ENCODE measurements at regions not wholly inside any gene's neighbourhood (a gene's known extent, or its start where the extent isn't known, plus 50 kb on each side); places are given as distances from the start of the nearest gene placed in this dataset.

DNA sequence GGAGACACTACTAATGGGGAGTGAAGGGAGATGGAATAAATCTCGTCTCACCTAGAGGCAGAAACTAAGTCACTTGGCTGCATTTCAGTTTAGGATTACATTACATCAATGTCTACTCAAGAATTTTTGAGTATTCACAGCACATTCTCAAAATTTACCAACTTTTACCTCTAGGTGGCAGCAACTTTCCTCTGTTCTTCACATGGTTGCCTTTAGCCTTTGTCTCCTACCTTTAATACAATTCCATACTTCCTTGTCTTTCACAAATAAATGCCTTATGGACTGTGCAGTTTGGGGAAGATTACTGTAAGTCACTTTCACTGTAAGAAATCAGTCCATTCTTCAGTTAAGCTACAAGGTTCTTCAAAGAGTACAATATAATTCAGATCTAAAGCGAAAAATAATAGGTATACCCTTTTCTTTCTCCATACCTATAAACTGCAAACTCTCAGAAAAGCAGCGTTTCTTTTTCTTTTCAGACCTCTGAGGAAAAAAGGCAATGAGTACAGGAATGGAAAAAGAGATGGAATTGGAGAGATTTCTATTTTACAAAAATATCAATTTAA is 379.4 kb downstream of the KLF12 start:
- no peak for DNase-seq (ENCODE audit: low read depth in 2 of 2)

- no peak for DNase-seq (ENCODE audit: low read depth in 2 of 2)
Measured at GRCh38 chr13:73754241-73754640, 380.0 kb downstream of the KLF12 start.

DNA sequence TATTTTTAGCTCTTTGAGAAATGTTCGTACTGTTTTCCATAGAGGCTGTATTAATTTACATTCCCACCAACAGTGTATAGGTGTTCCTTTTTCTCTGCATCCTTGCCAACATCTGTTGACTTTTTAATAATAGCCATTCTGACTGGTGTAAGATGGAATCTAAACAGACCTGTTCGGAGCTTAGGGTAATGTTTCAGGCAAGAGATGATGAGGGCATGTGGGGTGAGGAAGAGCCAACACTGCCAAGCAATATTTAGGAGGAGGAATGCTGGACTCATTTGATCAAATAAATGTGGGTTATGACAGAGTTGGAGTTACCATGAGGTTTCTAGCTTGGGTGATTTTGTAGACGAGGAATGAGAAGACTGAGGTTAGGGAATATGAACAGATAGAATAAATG is 382.9 kb downstream of the KLF12 start:
- DNase-seq (ENCODE audit: low read depth in 2 of 2) = no peak

GRCh38 chr13:73748404-73748803 is 385.8 kb downstream of the KLF12 start:
- DNase-seq (ENCODE audit: low read depth in 2 of 2) = no peak

- no peak for DNase-seq (ENCODE audit: low read depth in 2 of 2)
Measured at GRCh38 chr13:73745190-73745589, 389.0 kb downstream of the KLF12 start.

DNA sequence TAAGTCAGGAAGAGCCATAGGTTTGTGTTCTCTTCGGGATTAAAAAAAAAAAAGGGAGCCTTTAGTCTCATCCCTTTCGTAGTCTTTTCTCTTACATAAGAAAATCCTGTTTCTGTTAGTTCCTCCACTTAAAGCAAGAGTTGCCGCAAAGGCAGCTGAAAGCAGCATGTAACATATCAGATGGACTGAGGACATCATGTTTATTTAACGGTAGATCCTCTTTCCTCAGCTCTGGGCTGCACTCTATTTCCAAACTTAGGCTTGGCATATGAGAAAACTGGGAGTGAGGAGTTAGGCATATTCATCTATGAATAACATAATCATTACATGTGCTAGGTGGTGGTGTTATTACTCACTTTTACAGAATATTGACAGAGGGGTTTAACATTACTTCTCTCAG is 391.2 kb downstream of the KLF12 start:
- no peak for DNase-seq (ENCODE audit: low read depth in 2 of 2)

DNA sequence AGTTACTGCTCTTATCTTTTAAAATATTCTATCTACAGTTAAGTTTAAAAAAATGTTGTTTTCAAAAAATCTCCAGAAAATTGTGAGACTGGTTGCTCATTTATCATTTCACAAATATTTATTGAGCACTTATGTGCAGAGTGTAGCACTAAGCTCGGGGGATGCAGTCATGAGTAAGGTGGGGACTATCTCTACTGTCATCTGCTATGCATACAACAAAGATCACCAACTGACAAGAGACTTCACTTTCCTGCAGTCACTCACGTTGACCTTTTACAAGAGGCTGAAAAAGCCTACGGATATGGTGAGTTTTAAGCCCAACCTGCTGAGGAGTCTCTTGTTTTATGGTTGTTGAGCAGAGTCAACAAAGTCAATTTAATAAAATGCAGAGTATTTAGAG is 392.5 kb downstream of the KLF12 start:
- no peak for DNase-seq (ENCODE audit: low read depth in 2 of 2)

- DNase-seq (ENCODE audit: low read depth in 2 of 2) = no peak
Measured at GRCh38 chr13:73741111-73741510, 393.1 kb downstream of the KLF12 start.

GRCh38 chr13:73740666-73741065 is 393.5 kb downstream of the KLF12 start:
- DNase-seq (ENCODE audit: low read depth in 2 of 2) = no peak

GRCh38 chr13:73739394-73739793 is 394.8 kb downstream of the KLF12 start:
- no peak for DNase-seq (ENCODE audit: low read depth in 2 of 2)

DNA sequence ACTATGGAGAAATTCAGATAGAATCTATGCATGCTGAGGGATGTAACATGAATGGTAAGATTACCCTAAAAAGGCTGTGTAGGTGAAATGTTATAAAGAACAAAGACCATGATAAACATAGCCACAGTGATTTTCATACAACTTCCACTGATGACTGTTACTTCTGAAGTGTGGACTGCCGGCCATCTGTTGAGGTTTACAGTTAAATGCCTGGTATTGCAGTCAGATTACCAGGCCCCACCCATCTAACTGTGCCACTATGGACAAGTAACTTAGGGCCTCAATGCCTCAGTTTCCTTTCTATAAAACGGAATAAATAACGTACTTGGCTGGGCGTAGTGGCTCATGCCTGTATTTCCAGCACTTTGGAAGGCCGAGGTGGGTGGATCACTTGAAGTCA is 395.6 kb downstream of the KLF12 start:
- no peak for DNase-seq (ENCODE audit: low read depth in 2 of 2)

DNA sequence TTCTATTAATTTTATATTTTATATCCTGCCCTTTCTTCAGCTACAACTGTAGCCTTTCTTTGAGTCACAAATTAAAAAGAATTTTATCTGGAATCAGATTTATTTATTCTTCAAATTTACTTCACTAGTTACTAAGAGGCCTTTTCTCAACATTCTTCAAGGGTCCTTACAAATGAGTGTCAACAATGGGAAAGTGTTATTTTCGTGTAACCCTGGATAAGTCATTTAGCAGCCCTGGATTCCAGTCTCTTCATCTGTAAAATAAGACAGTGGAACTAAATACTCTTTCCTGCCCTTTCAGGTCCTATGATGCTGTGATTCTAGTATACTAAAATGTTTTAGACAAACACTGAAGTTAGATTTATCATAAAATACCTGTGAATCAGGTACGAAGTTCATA is 397.0 kb downstream of the KLF12 start:
- DNase-seq (ENCODE audit: low read depth in 2 of 2) = no peak

DNA sequence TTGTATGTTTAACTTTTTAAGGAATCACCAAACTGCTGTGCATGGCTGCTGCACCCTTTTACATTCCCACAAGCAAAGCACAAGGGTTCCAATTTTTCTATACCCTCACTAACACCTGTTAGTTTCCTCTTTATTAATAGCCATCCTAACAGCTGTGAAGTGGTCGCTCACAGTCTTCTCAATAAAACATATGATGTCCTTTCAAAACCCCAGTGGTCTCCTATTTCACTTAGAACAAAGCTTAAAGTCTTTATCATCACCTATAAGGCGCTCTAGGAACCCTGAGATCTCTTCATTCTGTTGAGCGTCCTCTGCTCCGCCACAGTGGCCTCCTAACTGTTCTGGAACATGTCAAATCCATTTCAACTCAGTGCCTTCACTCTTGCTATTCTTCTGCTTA is 400.5 kb downstream of the KLF12 start:
- DNase-seq (ENCODE audit: low read depth in 2 of 2) = no peak

GRCh38 chr13:73732350-73732749 is 401.9 kb downstream of the KLF12 start:
- no peak for DNase-seq (ENCODE audit: low read depth in 2 of 2)

DNA sequence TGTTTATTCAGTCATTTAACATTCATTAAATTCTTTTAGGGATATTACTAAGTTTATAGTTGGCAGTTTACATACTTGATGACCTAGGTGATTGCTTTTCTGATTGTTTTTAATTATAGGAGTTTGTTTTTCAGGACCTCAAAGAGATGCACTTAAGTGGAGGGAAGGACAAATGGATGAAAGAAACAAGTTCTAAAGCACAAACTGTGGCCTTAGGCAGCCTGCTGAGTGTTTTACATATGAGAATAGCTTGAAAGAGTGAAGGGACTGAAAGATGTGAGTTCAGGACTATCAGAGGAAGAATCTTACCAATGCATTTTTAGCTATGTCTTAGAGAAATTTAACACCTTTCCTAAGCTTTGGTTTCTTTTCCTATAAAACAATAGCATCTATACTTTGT is 402.6 kb downstream of the KLF12 start:
- no peak for DNase-seq (ENCODE audit: low read depth in 2 of 2)

- DNase-seq (ENCODE audit: low read depth in 2 of 2) = no peak
Measured at GRCh38 chr13:73730014-73730413, 404.2 kb downstream of the KLF12 start.

DNA sequence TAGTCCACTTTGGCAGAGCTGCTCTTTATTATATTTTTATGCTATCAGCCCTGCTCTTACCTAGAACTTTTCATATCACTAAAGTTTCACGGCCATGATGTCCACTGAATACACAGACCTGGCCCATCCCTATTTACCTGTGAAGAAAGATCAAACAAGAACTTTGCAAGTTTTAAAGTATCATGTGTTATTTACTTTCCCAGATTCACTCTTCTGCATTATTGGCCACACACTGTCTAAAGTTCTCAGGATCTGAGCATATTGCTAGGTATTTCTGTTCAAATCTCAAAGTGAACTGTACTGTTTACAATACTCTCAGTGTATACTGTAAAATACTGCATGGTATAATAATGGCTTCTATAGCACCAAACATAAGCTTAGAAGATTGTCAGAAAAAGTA is 405.2 kb downstream of the KLF12 start:
- DNase-seq (ENCODE audit: low read depth in 2 of 2) = no peak

- no peak for DNase-seq (ENCODE audit: low read depth in 2 of 2)
Measured at GRCh38 chr13:73722120-73722519, 412.1 kb downstream of the KLF12 start.

DNA sequence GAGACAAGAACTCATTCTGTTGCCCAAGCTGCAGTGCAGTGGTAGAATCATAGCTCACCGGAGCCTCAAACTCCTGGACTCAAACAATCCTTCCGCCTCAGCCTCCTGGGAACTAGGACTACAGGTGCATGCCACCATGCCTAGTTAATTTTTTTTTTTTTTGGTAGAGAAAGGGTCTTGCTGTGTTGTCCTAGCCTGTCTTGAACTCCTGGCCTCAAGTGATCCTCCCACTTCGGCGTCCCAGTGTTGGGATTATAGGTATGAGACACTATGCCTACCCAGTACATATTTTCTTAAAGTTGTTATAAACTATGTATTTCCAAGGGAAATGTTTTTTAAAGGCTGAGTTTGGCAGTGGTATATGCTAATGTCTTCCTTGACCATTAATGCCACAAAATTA is 412.6 kb downstream of the KLF12 start:
- DNase-seq (ENCODE audit: low read depth in 2 of 2) = no peak

DNA sequence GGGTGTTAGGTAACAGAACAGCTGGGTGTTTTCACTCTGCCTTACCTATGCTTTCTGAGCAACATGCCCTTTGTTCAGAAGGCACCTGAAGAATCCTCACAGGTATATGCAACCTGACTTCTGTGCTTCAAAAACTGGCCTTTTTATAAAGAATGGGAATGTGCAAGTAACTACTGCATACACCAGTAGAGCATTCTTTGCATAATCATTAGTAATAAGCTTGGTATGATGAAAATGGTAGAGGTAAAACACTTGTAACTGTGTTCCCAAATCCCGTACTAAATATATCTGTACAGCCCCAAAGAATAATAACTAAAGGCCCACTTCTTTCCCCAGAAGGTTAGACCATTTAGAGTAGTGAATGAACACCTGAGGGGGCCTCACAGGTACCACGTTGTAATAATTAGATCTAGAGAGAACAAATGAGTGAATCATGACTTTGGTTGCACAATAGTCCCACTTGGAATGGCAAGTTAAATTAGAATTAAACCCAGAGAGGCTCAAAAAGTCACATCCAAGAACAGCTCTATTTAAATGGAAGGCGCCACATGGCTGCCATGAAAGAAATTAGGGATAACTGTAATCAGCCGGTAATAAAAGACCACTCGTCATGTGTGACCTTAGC is 413.9 kb downstream of the KLF12 start:
- DNase-seq (ENCODE audit: low read depth in 2 of 2) = no peak

DNA sequence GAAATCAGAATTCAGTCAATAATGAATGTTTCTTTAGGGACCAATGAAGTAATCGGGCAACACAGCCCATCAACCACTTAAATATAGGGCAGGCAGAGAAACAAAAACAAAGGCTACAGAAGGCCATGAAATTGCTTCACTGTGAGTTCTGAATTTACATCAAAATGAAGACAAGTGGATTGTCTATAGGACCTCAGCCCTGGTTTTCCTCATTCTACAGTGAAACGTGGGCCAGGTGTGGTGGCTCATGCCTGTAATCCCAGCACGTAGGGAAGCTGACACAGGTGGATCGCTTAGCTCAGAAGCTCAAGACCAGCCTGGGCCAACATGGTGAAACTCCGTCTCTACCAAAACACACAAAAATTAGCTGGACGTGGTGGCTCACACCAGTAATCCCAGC is 416.0 kb downstream of the KLF12 start:
- DNase-seq (ENCODE audit: low read depth in 2 of 2) = no peak

- DNase-seq (ENCODE audit: low read depth in 2 of 2) = no peak
Measured at GRCh38 chr13:73717632-73718031, 416.6 kb downstream of the KLF12 start.

DNA sequence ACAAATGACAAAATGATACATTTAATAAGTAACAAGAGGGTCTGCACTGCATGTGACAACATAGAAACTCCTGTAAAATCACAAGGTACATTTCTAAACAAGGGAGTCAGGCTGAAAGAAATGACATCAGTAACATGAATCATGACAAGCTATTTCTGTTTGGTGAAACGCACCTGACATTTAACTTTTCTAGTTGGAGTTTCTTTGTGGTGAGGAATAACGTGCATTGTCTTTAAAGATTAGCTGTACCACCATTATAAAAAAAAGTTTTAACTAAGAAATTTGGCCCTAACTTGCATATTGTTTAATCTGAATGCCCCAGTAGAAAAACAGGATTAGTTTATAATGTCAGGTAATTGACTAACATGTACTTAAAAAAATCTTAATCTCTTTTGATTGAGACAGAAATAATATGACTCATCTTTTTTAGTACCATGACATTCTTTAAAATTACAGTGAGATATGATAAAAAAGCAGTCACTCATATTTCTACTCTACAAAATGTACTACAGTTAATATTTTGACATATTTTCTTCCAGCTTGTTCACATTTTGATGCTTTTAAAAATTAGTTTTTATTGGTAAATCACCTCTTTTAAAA is 418.2 kb downstream of the KLF12 start:
- DNase-seq (ENCODE audit: low read depth in 2 of 2) = no peak

Measured in stimulated activated CD8-positive, alpha-beta memory T cell treated with anti-CD3 and anti-CD28 coated beads, Interleukin-7, amount 100 ng/mL, for 1 hour (primary cell).